HS-5 (cell line): ENCODE measurements at regions not wholly inside any gene's neighbourhood (a gene's known extent, or its start where the extent isn't known, plus 50 kb on each side); places are given as distances from the start of the nearest gene placed in this dataset.
"Not testable (repeated sequence)": the region's sequence is repeated elsewhere in the genome, so short reads cannot be mapped to it uniquely, and the experiment has no call there.

Source experiments
- DNase-seq: peaks from one replicate; pipeline ENCODE4 v3.0.0-alpha.2; 2012; ENCODE audit warnings: low read depth

- DNase-seq, result no peak
Measured at GRCh38 chr15:38614621-38615020, 50.0 kb upstream of the RASGRP1 start.

DNA sequence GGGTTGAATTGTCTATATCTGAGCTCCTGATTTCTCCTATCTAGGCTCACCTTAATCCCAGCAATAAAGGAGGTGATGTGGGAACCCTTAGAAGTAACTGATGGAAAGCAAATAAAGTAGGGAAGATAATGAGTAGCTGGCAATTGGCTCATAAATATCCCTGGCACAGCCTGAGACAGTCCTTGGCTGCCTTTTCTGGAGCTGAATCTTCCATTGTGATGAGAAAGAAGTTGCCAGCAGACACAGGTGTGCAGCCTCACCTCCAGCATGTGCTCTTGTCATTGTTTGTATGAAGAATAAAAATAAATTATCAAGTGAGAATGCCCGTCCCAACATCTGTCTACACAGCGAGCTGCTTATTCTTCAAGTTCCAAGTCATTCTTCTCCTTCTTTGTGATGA is 53.2 kb upstream of the RASGRP1 start:
- DNase-seq, result no peak

DNA sequence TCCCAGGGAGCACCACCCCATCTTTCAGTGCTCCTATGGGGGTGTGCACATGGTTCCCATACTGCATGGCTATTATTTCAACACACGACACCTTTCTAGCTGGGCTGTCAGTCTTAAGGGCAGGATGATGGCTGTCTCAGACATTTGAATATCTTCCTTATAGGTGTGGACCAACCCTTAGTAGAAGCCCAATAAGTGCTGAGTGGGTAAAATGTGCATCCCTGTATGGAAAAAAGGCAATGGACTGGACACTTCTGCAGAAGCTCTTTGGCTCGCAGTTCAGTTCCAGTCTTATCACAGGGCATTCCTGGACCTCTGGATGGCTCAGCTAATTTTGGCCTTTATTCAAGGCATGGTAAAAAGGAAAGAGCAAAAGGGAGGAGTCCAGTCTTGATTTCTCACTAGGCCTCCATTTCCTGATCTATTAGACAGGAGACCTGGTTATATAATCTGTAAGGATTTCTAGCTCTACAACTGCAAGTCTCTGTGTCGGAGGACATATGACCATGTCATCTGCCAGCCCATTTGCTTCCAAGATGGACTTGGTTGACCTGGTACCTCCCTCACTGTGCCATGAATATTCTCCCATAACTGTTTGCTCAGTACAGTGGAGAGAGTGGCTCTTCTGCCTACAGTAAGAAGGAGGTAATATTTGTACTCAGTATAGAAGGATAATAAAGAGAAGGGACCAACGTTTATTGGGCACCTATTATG is 53.8 kb upstream of the RASGRP1 start:
- no peak for DNase-seq

DNA sequence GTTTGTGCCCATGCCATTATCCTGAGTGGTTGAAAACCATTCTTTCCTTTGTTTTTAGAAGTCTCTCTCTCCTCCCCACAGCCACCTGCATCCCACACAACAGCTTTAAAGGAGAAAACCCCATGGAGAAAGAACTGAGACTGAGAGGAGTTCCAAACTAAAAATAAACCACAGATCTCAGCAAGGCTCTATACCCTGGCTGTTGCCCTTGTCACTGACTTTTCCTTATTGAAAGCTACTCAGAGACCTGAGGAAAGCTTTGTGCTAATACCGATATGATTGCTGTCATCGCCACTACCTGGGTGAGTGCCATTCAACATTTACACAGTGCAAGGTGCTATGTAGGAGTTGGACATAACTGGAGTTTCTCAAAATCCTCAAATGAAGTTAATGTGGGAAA is 55.5 kb upstream of the RASGRP1 start:
- DNase-seq, result no peak

DNA sequence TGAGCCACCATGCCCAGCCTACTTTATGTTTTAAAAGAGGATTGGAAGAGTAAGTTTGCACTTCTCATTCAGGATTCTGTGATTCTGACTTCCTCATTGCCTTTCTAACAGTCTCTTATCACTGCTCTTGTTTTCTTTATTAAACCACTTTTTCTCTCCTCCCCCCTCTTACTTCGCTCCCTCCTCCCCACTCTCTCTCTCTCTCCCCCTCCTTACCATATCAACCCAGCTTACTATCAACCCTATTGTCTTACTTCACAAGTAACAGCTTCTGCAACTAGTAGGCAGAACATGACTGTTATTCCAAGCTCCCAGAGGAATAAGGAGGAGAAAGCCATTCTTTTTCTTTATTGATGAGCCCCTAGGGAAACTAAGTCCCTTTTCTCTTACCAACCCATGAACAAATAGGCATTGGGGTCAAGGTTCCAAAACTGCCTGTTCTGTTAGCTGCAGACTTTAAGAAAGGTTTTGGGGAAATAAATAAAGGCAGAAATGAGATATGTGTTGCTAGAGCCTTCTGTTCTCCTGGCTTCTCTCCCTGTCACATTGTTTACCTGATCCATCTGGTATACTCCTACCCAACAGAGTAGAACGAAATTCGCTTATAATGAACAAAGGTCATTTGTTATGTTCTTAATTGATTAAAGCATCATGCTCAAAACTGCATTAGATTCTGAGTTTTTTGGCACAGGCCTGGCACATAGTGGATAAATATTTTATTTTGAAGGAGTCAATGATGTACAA is 56.4 kb upstream of the RASGRP1 start:
- DNase-seq, result no peak

DNA sequence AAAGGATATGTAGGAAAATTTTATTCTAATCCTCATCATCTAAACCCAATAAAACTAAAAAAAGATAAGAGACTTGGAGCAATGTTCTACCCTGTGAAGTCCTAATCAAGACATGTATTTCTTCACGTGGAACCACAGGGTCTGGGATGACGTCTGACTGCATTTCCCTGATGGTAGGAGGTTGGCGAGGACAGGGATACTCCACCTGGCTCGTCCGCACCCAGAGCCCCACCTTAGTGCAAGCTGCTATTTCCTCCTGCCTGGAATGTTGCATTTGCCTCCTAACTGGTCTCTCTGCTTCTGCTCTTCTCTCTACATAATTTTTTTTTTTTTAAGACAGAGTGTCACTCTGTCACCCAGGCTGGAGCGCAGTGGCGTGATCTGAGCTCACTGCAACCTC is 57.7 kb upstream of the RASGRP1 start:
- no peak for DNase-seq

DNA sequence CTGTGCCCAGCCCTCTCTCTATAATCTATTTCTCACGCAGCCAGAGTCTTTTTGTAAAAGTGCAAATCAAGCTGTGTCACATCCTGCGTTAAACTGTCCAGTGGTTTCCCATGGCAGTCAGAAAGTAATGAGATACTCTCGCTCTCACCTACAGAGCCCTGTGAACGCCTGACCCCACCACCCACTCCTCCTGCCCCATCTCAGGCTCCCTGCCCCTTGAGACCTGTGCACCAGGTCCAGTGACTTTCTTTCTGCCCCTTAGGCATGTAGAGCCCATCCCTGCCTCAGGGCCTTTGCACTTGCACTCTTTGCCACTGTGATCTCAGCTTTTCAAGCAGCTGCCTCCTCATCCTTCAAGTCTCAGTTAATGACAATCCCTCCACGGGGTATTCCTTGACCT is 58.3 kb upstream of the RASGRP1 start:
- DNase-seq, result no peak

GRCh38 chr15:38623744-38624143 is 59.1 kb upstream of the RASGRP1 start:
- DNase-seq, result no peak

GRCh38 chr15:38624244-38625205 is 59.9 kb upstream of the RASGRP1 start:
- DNase-seq, result no peak

DNA sequence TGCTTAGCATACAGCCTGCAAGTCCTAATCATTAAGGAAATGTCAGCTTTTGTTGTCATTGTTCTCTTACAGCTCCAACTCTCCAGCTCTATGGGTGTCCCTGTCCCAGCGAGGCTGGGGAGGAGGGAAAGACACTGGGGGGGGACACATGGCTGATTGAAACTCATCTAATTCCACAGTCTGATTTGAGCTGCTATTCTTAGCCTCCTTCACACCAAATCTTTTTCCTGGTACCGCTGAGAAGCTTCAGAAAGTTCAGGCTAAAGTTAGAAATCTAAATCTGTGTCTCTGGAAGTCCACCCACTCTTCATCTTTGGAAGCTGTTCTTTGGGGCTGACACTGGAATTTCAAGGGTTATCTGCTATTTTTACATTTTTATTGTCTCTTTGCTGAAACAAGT is 61.3 kb upstream of the RASGRP1 start:
- DNase-seq, result no peak

GRCh38 chr15:38626443-38627050 is 61.9 kb upstream of the RASGRP1 start:
- DNase-seq, result no peak

DNA sequence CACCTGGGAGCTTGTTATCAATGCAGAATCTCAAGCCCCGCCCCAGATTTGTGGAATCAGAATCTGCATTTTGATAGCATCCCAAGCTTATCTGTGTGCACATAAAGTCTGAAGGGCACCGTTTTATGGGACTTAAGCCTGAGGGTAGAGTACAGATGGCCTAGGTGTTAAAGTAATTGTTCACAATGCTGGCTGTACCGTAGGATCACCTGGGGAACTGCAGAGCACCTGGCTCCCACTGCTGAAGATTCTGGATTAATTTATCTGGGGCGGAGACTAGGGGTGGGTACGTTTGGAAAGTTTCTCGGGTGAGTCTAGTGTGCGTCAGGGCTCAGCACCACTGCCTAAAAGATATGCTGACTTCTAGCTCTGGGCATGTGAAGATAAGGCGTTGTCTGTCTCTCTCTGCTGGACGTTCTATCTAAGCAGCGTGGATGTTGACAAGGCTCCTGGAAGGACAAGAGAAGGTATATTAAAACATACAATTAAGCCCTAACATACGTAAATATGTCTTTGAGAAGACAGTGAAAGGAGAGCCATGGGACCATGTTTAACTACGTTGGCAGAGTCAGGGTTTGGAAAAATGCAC is 63.2 kb upstream of the RASGRP1 start:
- DNase-seq, result no peak

DNA sequence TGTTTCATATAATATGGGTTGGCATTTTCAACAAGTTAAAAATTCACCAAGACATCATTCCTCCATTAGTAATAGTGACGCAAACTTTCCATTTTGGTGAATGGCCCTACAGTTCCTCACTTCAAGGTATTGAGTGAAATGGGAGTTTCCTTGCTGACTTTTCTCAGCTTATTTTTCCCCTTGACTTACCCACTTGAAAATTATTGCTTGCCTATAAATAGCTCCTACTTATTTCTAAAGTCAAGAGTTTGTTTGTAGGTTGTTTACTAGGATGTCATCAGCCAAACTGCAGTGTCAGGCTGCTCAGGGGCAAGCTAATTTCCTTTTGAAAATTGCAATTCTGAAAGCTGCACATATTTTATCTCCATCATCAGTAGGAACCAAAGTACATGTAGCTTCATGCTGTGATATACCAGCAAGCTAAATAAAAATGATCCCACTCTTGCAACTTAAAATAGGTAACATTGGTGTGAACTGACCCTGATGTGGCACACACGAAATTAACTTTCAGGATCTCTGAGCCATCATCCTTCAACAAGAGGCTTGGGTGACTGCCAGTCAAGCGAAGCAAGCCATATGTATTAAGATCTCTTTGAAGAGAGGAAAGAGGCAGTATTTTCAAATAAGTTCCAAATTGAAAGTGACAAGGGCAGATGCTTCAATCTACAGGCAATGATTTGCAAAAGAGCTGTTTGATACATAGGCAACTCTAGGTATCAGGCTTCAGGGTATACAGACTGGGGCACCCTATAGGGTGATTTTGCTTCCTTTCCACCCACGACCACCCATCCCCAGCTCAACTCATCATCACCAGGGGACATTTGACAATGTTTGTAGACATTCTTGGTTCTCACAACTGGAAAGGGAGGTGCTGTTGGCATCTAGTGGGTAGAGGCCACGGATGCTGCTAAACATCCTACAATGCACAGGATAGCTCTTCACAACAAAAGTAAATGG is 66.8 kb upstream of the RASGRP1 start:
- no peak for DNase-seq

DNA sequence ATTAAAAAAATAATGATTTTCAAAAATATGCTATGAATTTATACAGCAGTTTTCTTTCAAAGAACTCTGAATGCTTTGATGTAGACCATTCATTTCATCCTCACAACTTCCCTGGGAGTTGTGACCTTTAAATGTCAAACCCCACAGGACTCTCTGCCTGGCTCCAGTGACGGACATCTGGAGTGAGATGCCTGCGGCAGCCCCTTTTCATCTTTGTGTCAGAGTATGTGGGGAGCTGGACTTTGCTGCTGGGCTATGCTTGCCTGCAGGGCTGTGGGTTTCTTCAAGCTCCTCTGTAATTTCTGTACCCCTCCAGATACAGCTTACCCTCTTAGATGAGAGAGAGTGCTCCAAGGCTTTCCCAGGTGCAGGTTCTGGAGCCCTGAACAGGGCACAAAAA is 70.6 kb upstream of the RASGRP1 start:
- DNase-seq, result no peak

GRCh38 chr15:38636597-38636996 is 72.0 kb upstream of the RASGRP1 start:
- DNase-seq, result no peak

- DNase-seq, result no peak
Measured at GRCh38 chr15:38638126-38638525, 73.5 kb upstream of the RASGRP1 start.

DNA sequence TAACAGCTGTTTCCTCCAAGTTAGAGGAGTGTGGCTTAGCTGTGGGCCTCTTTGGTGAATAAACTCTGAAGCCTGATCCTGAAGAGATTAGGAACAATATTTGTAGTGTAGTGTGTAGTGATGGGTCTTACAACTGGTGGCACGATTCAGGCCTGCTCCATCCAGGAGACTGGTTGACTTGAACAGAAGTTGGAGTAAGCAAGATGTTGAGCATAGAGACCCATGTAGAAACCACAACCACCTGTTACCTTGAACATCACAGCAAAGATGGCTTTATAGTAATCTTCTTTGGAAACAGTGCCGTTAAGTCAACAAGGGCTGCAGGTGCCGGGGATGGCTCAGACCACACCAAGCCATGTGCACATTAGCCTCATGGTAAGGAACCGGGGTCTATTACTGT is 74.2 kb upstream of the RASGRP1 start:
- DNase-seq, result no peak

- no peak for DNase-seq
Measured at GRCh38 chr15:38642689-38643270, 78.2 kb upstream of the RASGRP1 start.

- DNase-seq, result not testable (repeated sequence)
Measured at GRCh38 chr15:38644353-38644752, 79.7 kb upstream of the RASGRP1 start.

GRCh38 chr15:38646716-38647115 is 82.1 kb upstream of the RASGRP1 start:
- no peak for DNase-seq
